B cell (primary cell): ENCODE measurements at regions not wholly inside any gene's neighbourhood (a gene's known extent, or its start where the extent isn't known, plus 50 kb on each side); places are given as distances from the start of the nearest gene placed in this dataset.

Experiments
- EZH2 ChIP-seq: IDR thresholded peaks from 2 replicates; pipeline ENCODE4 v1.6.1; 2012; ENCODE audit warnings: borderline replicate concordance, low read depth, mild to moderate bottlenecking, moderate library complexity, low read length; ENCODE audit not compliant: insufficient read depth, poor library complexity, severe bottlenecking
- TF ChIP-seq, protein P1 (sequence below): fragments of 200-600 bp; IDR thresholded peaks from one replicate; pipeline ENCODE4 v1.8.0; 2022; ENCODE audit warnings: antibody characterized with exemption, mild to moderate bottlenecking

DNA sequence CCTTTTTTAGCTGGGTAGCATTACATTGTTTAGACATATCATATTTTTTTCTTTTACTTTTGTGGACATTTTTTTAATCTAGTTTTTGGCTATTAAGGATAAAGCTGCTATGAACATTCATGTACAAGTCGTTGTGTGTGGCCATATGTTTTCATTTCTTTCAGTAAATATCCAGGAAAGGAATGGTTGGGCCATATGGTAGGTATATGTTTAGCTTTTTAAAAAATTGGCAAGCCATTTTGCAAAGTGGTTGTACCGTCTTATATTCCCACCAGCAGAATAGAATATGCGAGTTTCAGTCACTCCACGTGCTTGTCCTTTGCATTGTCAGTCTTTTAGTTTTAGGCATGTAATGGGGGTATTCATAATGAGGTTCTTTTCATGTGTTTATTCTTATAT is 106.3 kb upstream of the NOX3 start:
- TF ChIP-seq, protein P1, sequence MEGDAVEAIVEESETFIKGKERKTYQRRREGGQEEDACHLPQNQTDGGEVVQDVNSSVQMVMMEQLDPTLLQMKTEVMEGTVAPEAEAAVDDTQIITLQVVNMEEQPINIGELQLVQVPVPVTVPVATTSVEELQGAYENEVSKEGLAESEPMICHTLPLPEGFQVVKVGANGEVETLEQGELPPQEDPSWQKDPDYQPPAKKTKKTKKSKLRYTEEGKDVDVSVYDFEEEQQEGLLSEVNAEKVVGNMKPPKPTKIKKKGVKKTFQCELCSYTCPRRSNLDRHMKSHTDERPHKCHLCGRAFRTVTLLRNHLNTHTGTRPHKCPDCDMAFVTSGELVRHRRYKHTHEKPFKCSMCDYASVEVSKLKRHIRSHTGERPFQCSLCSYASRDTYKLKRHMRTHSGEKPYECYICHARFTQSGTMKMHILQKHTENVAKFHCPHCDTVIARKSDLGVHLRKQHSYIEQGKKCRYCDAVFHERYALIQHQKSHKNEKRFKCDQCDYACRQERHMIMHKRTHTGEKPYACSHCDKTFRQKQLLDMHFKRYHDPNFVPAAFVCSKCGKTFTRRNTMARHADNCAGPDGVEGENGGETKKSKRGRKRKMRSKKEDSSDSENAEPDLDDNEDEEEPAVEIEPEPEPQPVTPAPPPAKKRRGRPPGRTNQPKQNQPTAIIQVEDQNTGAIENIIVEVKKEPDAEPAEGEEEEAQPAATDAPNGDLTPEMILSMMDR, result no peak
- TF ChIP-seq EZH2, result no peak
